GM18873 (cell line): ENCODE measurements at regions not wholly inside any gene's neighbourhood (a gene's known extent, or its start where the extent isn't known, plus 50 kb on each side); places are given as distances from the start of the nearest gene placed in this dataset.
"Not testable (repeated sequence)": the region's sequence is repeated elsewhere in the genome, so short reads cannot be mapped to it uniquely, and the experiment has no call there.

Experiments
- ATAC-seq: cut with Tn5 transposase; IDR thresholded peaks from one replicate; pipeline ENCODE4 v1.9.1; 2021; ENCODE audit warnings: mild to moderate bottlenecking, moderate library complexity, moderate number of reproducible peaks; ENCODE audit not compliant: unreplicated experiment, low FRiP score

DNA sequence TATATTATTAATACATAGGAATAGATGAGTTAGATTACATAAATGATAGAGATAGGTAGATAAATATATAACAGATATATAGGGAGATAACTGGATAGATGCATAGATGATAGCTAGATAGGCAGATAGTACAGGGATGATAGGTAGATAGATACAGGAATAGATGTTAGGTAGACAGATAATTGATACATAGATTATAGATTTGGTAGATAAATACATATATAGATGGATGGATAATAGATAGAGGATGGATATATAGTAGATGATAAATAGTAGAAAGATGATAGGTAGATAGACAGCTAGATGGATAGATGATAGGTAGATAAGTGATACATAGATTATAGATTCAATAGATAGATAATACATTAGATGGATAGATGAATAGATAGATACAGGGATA, 283.6 kb downstream of the SHOX start:
- ATAC-seq: no peak

- ATAC-seq: no peak
Observed at GRCh38 chrX:912677-913076, 282.1 kb downstream of the SHOX start.

GRCh38 chrX:909068-909467, 278.5 kb downstream of the SHOX start:
- ATAC-seq: not testable (repeated sequence)

DNA sequence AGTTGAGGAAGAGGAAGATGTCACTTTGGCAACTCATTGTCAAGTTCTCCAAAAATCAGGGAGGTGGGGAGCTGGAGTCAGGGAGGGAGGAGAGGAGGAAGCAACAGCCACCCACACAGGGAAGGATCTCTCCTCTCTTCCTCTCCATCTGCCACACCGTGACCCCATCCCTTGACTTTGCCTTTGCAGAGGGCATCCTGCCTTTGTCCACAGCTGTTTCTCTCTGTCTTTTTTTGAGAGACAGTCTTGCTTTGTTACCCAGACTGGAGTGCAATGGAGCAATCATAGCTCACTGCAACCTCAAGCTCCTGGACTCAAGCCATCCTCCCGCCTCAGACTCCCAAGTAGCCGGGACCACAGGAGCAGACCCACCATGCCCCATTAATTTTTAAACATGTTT, 276.0 kb downstream of the SHOX start:
- ATAC-seq: no peak

DNA sequence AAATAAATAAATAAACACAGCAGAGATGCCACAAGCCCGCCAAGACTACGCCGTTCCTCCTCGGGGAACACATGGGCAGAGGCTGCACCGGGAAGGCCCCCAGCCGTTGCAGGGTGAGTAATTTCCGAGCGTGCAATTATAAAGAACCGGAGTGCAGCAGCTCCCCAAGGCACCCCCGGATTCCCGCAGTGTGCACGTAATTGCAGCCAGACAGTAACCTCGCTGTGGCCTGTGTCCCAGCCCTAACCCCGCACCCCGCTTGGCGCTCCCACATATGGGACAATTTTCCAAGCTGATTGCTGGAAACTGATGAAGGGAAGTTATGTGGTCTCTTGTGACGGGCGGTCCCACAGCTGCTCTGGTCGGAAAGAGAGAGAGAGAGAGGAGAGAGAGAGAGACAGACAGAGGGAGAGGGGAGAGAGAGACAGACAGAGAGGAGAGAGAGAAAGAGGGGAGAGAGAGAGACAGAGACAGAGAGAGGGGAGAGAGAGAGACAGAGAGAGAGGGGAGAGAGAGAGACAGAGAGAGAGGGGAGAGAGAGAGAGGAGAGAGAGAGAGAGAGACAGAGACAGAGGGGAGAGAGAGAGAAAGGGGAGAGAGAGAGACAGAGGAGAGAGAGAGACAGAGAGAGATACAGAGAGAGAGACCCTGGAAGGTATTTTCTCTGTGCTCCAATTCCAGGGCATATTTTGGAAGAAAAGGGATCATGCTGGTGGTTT, 275.4 kb downstream of the SHOX start:
- ATAC-seq: no peak

- no peak for ATAC-seq
Observed at GRCh38 chrX:903116-903515, 272.5 kb downstream of the SHOX start.

DNA sequence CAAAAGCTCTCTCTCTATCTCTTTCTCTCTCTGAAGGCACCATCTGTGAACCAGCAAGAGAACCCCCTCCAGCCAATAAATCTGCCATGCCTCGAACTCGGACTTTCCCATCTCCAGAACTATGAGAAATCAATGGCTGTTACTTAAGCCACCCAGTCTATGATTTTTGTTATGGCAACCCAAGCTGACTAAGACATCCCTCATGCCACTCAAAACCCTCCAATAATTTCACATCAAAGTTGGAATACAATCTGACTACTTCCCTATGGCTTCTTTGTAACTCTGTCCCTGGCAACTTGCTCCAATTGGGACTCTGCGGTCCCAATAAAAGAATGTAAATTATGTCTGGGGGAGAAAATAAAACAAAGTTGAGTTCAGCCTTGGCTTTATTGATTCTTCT, 265.7 kb downstream of the SHOX start:
- no peak for ATAC-seq

DNA sequence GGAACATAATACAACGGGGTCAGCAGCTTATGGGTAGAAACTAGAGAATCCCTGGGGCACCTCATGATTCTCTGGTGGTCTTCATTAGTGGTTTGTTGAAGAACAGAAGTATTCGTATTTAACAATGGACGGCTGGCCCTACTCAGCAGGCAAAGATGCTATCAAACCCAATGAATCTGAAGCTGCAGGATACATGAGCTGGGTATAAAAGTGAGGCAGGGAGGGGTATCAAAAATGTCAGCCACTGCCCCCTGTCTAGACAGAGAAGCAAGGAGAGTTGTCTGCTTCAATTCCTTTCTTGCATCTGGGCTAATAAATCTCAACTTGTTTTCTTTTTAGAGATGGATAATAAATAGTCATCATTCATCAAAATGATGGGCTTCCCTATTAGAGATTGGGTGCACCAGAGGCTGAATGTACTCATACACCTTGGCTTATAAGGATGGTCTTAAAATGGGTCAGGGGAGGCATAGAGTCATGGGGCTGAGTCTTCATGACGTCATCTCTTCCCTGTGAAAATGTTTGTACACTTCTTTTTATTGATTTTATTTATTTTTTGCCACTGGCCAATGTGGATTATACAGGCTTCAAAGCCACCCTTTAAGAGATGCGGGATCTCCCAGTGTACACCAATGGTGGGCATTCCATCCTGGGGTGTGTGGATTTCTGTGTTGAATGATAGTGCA, 259.5 kb downstream of the SHOX start:
- no peak for ATAC-seq

GRCh38 chrX:887724-888123, 257.1 kb downstream of the SHOX start:
- not testable (repeated sequence) for ATAC-seq

GRCh38 chrX:883588-883987, 253.0 kb downstream of the SHOX start:
- no peak for ATAC-seq

GRCh38 chrX:879756-880698, 249.4 kb downstream of the SHOX start:
- not testable (repeated sequence) for ATAC-seq

DNA sequence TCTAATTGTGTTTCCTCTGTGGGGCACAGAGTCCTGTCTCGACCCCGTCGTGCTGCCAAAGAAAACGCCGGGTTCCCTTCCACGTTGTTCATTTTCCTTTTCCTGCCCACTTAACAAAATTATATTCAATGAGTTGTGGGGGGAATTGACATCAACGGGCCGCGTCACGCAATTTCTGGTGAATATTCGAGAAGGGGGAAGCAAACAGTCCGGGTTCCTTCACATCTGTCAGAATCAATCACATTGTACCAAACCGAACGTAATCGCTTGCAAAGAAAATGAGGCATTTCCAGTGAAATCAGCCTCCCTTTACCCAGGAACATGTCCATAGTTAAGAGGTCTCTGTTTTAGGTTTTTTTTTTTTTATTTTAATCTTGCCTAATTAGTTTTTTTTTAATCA, 243.5 kb downstream of the SHOX start:
- ATAC-seq: no peak

DNA sequence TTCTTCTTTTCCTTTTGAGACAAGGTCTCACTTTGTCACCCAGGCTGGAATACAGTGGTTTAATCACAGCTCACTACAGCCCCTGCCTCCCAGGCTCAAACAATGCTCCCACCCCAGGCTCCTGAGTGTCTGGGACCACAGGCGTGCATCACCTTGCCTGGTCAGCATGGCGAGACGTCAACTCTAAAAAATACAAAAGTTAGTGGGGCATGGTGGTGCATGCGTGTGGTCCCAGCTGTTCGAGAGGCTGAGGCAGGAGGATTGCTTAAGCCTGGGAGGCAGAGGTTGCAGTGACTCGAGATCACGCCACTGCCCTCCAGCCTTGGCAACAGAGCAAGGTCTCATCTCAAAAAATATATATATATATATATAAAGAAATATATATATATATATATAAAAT, 242.4 kb downstream of the SHOX start:
- ATAC-seq: no peak

- ATAC-seq: no peak
Observed at GRCh38 chrX:872090-872489, 241.5 kb downstream of the SHOX start.

DNA sequence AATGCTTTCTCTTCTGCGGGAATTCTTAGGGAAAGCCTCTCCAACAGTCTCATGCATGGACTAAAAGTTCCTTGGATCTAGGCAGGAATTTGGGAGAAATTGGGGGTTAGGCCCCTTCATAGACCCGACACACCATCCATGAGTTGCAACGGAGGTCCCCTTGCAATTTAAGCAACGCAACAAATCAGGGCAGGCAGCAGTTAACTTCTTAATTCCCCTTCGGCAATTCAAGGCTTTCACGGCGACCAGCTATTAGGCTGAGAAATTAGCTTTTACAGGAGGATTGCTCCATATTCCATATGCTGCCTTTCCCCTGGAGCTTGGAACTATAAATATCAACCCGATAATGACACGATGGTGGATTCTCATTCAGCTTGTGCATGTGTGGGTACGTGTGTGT, 241.0 kb downstream of the SHOX start:
- ATAC-seq: no peak

DNA sequence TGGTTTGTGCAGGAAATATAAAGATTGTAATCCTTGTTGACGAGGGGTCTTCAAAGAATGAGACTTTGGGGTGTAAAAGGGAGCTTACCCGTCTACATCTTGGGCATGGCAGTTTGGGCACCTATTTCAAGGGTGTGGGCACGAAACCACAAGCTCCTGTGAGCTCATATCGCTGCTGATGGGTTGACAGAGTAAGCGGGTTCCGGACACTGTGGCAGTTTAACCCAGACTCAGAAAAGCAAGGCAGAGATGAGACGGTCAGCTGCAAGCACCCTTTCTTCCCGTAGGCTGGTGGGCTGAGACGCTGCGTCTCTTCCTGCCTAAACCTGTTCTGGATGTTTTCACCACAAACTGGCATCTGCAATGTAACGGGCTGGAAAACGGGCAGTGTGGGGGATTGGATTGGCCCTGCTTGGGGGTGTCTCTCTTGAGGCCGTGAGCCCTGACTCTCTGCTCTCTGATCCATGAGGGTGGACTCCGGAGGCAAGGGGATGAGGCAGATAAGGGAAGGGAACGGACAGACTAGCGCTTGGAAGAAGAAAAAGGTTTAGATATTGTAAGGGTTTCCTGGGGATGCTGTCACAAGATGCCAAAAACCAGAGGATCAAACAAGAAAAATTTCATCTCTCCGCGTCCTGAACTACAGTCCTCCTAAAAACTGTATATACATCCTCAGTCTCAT, 237.5 kb downstream of the SHOX start:
- ATAC-seq: no peak

DNA sequence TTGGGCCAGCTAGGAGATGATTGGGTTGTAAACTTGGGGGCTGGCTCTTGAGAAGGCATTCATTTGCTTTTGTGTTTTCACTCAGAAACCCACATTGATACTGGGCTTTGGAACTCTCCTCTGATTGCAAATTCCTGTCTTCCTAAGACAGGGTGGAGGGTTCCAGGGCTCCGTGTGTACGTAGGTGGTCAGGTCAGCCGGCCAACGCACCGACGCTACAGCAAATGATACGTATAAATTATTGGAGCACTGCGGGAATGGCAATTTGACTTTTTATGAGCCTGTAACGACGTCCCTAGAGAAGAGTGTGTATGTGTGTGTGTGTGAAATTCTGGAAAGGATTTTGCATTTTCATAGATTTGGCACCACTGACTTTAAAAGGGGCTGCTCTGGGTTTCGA, 236.9 kb downstream of the SHOX start:
- no peak for ATAC-seq

- no peak for ATAC-seq
Observed at GRCh38 chrX:866441-866990, 235.9 kb downstream of the SHOX start.

DNA sequence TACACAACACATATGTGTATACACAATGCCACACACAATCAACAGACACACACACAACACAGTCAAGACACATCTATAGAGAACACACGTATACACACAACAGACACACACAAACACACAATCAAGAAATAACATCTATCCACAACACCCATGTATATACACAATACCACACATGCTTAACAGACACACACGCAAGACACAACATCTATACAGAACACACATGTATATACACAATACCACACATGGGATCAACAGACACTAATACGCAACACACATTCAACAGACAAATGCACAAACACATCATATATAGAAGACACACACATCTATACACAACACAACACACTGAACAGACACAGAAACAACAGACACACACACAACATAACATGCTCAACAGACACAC, 234.8 kb downstream of the SHOX start:
- no peak for ATAC-seq

DNA sequence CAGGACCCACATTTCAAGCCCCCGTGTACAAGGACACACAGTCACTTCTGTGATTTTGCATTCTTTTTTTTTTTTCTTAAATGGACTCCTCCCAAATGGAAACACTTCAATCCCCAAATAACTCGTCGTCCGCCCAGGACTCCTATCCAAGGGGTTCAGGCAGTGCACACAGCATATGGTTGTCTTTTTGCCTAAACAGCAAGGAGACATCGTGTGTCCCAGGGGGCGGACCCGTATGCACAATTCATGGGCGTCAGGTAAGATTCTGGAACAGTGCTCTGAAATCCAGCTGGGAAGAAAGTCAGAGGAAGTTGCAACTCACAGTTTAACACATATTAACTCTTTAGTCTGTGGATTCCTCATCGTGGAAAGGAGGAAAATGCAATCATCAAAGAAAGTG, 231.3 kb downstream of the SHOX start:
- no peak for ATAC-seq
